ENCODE measurements at regions not wholly inside any gene's neighbourhood (a gene's known extent, or its start where the extent isn't known, plus 50 kb on each side); places are given as distances from the start of the nearest gene placed in this dataset.
A peak's percentile ranks its signal among the peaks of the same experiment; 100 is the strongest.
"Not testable (repeated sequence)": the region's sequence is repeated elsewhere in the genome, so short reads cannot be mapped to it uniquely, and the experiment has no call there.

DNA sequence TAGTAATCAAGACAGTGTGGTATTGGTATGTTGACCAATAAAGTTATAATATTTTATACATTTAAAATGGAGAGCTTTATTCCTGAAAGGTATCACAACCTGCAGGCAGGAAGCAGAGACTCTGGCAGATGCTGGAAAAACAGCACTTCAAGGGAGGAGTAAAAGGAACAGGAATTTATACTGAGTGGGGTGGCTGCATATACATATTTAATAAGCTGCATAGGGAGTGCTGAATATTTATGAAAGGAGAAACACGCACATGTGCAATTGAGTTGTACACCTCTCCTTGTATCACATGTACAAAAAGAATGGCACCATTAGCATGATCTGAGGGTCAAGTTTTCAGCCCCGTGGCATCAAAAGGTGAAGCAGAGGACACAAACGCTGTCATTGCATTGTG, 104.9 kb upstream of the PAXBP1 start:
- ATAC-seq (ENCODE audit: poor library complexity) (no peak), DNase-seq (no peak)
- intact Hi-C loops (cut with DNase I), result no loop called here

DNA sequence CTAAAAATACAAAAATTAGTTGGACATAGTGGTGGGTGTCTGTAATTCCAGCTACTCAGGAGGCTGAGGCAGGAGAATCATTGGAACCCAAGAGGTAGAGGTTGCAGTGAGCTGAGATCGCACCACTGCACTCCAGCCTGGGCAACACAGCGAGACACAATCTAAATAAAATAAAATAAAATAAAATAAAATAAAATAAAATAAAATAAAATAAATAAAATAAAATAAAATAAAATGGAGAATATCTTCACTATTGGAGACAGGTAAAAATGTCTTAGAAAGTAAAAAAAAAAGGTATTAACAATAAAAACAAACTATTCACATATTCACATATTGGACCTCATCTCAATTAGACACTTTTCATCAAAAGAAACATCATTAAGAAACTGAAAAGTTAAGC, 106.3 kb upstream of the PAXBP1 start:
- intact Hi-C loops (cut with DNase I); ATAC-seq (ENCODE audit: poor library complexity); DNase-seq: not testable (repeated sequence)

DNA sequence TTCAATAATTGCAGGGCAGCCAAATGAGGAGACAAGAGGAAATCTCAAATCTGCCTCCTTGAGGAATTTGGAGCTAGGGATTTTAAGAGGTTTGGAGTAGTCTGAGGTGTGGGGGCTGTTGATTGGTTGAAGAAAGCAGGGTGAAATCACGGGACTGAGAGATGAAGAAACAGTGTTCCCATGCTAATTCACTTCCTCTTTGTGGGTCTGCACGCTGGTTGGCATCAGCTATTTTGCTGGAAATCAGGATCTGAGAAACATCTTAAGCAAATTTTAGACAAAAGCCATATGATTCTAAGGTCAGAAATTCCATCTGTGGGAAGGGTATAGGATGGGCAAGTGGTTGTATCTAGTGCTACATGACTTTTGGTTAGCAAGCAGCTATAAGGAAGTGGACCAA, 107.1 kb upstream of the PAXBP1 start:
- DNase-seq (no peak), ATAC-seq (ENCODE audit: poor library complexity) (peak; percentile 25)
- intact Hi-C loops (cut with DNase I), result no loop called here

DNA sequence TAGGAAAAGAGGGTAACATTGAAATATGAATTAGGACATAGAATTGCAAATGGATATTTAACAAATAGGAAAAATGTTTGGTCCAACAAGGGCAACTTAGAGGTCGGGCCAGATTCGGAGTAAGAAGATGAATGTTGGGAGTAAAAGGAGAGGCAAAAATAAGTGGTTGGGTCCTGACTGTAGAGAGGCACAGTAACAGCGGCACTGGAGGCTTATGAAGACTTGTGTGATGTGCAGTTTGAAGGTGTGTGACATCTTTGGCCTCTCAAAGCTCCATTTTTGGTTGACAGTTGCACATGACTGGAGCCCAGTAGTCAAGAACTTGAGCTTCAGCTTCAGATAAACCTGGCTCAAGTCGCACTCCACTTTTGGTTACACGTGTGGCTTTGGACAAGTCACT, 109.9 kb upstream of the PAXBP1 start:
- ATAC-seq (ENCODE audit: poor library complexity), result no peak
- DNase-seq, result no peak
- intact Hi-C loops (cut with DNase I), result no loop called here

DNA sequence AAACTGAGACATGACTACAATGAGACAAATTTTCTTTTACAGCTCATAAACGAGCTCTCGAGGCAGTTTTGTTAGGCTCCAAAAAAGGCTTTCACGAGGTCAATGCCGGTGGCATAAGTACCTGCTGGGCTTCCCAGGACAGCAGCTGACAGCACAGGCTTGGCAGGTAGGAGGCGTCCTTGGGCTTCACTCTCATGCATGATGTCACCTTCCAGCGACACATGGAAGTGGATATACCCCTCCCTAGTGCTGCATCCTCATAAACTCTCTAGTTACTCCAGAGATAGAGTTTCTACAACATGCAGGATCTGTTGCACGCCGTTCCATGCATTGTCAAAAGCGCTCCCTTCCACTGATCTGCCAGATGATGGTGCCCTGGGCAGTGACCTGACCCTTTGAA, 112.5 kb upstream of the PAXBP1 start:
- intact Hi-C loops (cut with DNase I), result no loop called here
- DNase-seq, result no peak
- no peak for ATAC-seq (ENCODE audit: poor library complexity)

DNA sequence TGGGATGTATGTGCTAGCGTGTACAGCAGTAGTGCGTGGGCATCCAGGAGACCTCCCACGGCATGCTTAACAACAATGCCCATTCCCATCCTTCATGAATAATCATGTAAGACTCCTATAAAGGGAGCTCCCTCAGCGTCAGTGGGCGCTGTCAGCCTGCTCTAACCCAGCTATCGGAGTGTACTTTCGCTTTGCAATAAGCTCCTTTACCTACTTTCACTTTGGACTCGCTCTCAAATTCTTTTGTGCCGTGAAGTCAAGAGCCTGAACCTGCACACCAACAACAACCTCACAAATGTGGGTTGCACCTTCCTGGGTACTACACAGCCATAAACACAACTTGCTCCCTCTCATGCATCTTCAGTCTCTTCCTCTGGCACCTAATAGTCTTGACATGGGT, 114.8 kb upstream of the PAXBP1 start:
- no peak for DNase-seq
- intact Hi-C loops (cut with DNase I), result no loop called here
- no peak for ATAC-seq (ENCODE audit: poor library complexity)

DNA sequence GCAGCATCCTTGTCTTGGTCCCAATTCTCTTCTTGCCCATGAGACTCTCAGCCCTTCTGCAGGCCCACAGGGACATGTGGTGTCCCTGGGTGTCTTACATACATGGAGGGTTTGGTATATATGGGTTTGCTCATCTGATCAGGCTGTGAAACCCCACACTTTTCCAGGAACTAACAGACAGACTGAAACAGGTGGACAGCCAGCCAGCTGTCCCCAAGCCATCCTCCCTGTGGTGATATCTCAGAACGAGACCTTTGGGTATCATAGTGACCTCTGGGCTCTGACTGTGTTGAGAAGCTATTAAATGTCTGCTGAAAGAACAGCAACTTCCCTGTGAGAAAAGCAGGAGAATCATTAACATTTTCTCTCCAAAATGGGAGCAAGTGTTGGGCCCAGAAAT, 115.5 kb upstream of the PAXBP1 start:
- ATAC-seq (ENCODE audit: poor library complexity), result no peak
- intact Hi-C loops (cut with DNase I), result no loop called here
- no peak for DNase-seq

DNA sequence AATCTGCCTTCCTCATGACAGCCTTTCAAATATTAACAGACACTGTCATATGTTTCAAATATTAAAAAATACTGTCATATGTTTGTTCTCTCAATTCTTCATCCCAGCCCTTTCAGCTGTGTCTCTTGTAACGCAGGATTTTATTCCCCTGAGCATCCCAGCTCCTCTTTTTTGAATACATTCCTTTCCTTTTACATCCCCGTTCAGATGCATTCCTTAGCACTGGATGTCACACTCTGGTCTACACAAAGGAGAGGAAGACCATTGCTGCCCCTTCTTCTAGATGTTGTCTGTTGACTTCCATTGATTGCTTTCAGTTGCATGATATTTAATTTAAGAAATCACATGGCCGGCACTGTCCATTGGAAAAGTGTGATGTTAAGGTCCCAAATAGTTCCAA, 117.4 kb upstream of the PAXBP1 start:
- DNase-seq (no peak), ATAC-seq (ENCODE audit: poor library complexity) (no peak)
- intact Hi-C loops (cut with DNase I), result no loop called here

DNA sequence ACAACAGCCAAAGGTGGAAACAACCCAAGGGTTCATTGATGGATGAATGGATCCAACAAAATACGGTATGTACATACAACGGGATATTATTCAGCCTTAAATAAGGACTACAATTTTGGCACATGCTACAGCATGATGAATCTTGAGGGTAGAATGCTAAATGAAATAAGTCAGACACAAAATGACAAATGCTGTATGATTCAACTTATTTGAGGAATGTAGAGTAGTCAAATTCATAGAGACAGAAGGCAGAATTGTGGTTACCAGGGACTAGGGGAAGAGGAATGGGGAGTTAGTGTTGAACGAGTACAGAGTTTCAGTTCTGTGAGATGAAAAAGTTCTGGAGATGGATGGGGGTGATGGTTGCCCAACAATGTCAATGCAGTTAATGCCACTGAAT, 118.0 kb upstream of the PAXBP1 start:
- DNase-seq, result no peak
- intact Hi-C loops (cut with DNase I), result no loop called here
- ATAC-seq (ENCODE audit: poor library complexity), result no peak

DNA sequence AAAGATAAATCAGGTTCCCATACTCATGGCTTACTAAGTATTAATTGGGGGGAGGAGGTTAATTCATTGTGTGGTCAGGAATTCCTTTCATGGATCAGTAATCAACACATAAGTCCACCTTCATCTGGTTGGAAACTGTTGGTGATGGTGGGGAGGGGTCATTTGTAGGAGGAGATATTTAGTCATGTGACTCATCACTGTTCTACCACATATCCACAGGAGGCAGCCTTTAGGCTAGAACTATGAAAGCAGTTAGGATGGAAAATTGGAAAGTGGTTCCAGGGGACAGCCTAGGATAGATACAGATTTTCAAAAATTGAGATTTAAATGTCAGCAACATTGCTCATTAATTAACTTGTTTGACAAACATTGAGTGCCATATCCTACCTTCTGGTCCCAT, 122.8 kb upstream of the PAXBP1 start:
- ATAC-seq (ENCODE audit: poor library complexity), result no peak
- DNase-seq, result no peak
- intact Hi-C loops (cut with DNase I), result no loop called here

DNA sequence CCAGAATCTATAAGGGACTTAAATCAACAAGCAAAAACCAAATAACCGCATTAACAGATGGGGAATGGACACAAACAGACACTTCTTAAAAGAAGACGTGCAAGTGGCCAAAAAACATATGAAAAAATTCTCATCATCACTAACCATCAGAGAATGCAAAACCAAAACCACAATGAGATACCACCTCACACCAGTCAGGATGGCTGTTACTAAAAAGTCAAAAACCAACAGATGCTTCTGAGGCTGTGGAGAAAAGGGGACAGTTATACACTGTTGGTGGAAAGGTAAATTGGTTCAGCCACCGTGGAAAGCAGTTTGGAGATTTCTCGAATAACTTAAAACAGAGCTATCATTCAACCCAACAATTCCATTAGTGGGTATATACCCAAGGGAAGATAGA, 124.9 kb upstream of the OLIG2 start:
- no peak for DNase-seq

DNA sequence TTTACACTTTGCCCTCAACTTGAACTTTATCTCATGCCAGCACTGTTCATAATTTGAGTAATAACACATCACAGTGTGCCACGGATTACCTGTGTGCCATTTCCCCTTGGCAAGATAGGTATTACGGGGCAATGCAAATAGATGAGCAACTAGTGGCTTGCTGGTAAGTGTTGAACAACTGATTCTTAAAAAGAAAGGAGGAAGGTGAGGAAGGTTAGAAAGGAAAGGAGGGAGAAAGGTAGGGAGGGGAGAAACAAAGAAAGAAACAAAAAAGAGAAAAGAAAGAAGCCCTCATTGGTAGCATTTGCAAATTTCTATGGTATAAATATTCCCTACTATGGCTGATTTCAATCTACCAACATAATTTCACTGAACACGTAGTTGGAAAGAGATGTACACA, 118.2 kb upstream of the OLIG2 start:
- intact Hi-C loops (cut with DNase I), result no loop called here
- no peak for ATAC-seq (ENCODE audit: poor library complexity)
- DNase-seq, result no peak

More for the DNA sequence above, 124.9 kb upstream of the OLIG2 start:
- no peak for ATAC-seq (ENCODE audit: poor library complexity)
- intact Hi-C loops (cut with DNase I), result no loop called here

DNA sequence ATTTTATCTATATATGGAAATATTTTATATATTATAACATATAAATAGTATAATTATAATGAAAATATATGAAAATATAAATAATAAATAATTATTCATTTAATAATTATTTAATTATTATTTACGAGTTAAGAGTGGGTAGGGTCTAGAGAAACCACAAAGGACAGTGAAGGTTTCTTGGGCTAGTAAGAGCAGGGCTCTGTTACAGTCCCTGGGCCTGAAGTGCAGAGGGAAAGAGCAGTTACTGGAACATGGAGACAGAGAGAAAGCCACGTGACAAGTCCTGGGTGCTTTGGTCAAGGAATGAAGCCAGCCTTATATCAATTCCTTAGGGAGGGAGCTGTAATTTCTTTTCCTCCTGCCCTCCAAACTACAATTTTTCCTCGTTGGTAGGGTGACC, 117.2 kb upstream of the OLIG2 start:
- no peak for ATAC-seq (ENCODE audit: poor library complexity)
- DNase-seq, result no peak
- intact Hi-C loops (cut with DNase I), result no loop called here

DNA sequence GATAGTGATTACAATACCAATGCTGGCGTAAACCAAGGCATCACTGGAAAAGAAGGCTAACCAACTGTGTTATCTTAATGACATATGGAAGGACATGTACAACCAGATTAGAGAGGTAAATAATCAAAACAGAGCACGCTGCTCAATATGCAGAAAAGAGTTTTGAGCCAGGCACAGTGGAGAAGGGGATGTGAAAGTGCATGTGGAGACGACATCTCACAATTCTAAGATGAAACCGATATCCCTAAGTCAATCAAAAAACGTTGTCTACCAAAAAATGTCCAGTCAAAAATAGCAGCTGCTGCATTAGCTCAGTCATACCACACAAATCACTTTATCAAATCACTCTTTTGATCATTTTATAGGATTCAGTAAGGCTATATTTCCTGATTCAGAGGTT, 116.3 kb upstream of the OLIG2 start:
- DNase-seq (no peak), ATAC-seq (ENCODE audit: poor library complexity) (no peak)
- intact Hi-C loops (cut with DNase I), result no loop called here

DNA sequence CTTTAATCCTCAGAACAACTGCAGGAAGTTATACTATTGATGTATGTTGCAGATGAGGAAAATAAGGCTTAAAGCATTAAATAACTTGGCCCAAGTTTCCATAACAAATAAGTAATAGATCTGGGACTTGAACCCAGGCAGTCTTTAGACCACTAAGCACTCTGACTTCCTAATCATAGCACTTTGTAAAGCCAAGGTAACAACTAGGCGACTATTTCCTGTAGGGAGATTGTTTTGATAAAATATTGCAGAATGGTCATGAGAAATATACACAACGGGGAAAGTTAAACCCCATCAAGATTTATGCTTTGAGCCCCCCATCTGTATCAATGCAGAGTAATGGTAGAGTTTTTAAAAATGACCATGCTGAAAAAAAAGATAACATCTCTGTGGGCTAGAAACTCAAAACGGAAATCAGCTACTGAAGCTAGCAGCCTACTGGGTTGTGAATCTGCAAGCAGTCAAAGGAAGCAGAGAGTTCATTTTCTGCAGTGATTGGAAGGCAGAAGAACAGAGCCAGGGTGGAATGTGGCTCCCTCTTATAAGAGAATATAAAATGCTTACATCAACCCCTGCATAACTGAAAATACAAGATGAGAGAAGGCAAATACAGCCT, 111.2 kb upstream of the OLIG2 start:
- DNase-seq, result no peak
- intact Hi-C loops (cut with DNase I), result no loop called here

DNA sequence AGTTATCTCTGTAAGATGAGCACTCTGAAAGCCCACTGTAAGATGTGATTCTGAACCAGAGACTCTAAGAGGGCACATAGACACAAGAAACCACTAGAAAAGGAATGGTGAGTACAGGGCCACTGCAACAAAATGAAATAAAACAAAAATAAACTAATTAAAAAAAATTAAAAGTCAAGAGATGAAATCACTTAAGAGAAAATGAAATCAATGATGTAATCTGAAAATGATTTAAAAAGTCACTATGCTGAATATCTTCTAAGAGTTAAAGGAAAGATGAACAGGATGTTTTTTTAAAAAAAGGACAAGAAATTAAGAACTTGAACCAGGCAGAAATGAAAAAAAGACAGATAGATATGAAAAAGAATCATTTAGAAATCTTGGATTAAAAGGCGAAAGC, 110.6 kb upstream of the OLIG2 start:
- DNase-seq, result no peak
- no peak for ATAC-seq (ENCODE audit: poor library complexity)
- intact Hi-C loops (cut with DNase I), result no loop called here

More for the DNA sequence above, 111.2 kb upstream of the OLIG2 start:
- ATAC-seq (ENCODE audit: poor library complexity), result no peak

DNA sequence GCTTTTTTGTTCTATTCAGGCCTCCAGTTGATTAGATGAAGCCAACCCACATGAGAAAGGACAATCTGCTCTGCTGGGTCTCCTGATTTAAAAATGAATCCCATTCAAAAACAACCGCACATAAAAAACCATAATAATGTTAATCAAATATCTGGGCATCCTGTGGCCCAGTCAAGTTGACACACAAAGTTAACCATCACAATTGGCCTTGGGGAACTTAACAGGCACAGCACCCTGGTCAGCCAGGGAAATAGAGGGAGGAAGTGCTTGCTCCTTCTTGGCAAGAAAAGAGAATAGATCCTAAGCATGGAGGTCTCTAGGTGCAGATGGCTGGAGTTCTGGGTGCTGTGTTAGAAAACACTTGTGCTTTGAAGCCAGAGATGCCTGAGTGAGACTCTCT, 109.6 kb upstream of the OLIG2 start:
- DNase-seq (no peak), ATAC-seq (ENCODE audit: poor library complexity) (no peak)
- intact Hi-C loops (cut with DNase I), result no loop called here

DNA sequence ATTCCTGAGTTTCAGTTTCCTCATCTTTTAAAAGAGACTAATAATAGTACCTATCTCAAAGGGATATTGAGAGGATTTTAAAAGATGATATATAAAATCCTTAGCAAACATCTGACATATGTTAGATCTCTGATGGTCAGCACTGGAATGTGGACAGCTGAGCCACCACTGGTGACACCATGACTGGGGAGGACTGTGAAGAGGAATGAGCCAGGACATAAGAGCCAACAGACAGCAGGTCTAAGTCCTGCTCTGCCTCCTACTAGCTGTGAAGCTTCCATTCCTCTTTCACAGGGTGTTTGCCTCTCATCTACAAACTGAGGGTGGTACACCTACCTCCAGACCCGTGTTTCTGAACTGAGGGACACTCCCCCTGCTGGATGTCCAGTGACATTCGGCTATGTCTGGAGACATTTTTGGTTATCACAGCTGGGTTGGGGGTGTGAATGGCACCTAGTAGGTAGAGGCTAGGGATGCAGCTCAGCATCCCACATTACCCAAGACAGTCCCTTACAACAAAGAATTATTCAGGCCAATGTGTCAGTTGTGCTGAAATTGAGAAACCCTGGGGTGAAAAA, 109.1 kb upstream of the OLIG2 start:
- DNase-seq, result no peak
- intact Hi-C loops (cut with DNase I), result no loop called here
- no peak for ATAC-seq (ENCODE audit: poor library complexity)

DNA sequence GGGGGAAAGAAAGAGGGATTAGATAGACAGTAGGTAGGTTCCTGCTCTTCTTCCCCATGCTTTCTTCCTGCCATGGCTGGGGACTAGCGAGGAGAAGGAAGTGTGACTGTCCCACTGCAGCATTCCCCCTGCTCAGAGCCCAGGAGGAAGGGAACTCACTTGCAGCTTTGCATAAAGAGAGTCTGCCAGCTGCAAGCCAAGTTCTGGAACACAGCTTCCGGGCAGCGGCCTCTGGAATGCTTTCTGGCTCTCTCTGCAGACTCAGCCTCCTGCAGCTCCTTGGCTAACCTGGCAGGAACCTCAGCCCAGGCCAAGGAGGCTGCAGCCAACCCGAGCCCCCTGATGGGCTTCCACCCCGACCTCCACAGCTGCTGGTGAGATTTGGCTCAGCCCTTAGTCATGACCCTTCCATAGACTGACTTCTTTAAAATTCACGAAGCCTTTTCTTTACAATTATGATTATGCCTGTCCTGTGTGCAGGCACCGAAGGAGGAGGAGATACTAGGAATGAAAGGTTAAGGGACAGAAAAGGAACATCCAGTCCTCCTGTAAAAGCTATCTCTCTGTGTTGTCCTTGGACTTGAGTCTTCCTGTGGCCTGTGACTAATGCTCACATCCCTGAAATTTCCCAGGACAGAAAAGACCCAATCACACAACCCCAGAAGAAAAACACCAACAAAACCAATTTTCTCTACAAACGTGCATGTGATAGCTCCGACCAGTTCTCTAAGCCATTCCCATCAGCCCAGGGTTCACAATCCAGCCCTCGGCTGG, 108.2 kb upstream of the OLIG2 start:
- DNase-seq, result peak; percentile 46

DNA sequence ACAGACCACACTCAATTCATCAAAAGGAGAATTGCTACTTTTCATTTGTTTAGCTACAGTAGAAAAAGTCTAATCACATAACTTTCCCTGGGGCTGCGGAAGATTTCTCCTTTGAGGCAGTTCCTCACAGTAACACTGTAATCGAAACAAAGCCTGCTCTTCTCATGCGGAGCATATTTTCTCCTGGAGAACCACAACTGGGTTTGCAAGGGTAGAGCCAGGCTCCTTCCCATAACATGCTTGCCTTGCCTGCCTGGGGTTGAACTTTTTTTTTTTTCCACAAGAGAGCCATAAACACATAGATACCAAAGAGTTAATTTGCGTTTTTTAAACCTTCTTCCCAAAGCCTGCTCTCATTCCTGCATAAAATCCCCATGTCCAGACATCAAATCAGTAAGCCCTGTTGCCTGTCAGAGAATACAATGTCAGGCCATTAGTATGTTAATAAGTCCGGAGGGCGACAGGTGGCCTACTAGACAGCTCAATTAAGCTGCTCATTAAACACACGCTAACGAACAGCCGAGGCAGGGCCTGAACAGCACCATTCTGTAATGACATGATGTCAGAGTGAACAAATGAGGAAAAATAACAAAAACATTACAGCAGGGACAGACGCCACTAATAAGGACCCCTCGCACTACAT, 107.1 kb upstream of the OLIG2 start:
- DNase-seq (no peak), ATAC-seq (ENCODE audit: poor library complexity) (no peak)
- intact Hi-C loops (cut with DNase I), result no loop called here

More for the DNA sequence above, 108.2 kb upstream of the OLIG2 start:
- peak; percentile 74 for ATAC-seq (ENCODE audit: poor library complexity)
- intact Hi-C loops (cut with DNase I), result no loop called here
